Inflammatory macrophage treated with lipopolysaccharide for 4 hours (primary cell): ENCODE measurements at regions not wholly inside any gene's neighbourhood (a gene's known extent, or its start where the extent isn't known, plus 50 kb on each side); places are given as distances from the start of the nearest gene placed in this dataset.
"Not testable (repeated sequence)": the region's sequence is repeated elsewhere in the genome, so short reads cannot be mapped to it uniquely, and the experiment has no call there.

Source experiments
- DNase-seq: peaks from one replicate; pipeline ENCODE4 v3.0.0-alpha.2; 2020

DNA sequence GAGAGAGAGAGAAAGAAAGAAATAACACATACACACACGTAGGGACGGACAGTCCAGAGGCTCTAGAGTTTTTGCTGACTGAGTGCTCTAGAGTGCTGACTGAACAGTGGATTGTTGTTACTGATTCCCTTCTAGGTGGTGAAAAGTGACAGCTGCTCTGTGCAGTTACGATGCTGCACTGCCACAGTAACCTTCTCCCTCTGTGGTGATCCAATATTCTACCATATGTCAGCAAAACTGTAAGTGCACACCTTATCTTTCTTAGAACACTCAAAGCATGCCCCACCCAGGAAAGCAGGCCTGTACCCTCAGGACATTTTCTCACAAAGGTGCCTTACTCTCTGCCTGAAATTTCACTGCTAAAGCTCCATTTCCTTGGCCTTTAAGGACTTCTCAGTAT, 1023.5 kb downstream of the TYW1 start:
- DNase-seq, result no peak

GRCh38 chr7:68025369-68025768, 1028.7 kb downstream of the TYW1 start:
- no peak for DNase-seq

DNA sequence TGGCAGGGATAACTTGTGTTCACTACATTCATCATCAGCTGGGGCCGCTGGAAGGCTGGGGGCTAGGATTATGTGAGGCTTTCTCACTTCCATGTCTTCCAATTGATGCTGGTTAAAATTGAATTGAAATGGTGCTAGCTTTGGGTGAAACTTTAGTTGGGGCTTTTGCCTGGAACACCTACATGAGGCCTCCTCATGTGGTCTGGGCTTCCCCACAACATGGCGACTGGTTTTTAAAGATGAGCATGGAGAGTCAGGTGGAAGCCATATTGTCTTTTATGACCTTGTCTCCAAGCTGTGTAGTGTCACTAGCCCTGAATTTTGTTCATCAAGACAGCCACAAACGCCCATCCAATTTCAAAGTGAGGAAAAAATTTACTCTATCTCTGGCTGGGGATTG, 1033.9 kb downstream of the TYW1 start:
- DNase-seq, result no peak

DNA sequence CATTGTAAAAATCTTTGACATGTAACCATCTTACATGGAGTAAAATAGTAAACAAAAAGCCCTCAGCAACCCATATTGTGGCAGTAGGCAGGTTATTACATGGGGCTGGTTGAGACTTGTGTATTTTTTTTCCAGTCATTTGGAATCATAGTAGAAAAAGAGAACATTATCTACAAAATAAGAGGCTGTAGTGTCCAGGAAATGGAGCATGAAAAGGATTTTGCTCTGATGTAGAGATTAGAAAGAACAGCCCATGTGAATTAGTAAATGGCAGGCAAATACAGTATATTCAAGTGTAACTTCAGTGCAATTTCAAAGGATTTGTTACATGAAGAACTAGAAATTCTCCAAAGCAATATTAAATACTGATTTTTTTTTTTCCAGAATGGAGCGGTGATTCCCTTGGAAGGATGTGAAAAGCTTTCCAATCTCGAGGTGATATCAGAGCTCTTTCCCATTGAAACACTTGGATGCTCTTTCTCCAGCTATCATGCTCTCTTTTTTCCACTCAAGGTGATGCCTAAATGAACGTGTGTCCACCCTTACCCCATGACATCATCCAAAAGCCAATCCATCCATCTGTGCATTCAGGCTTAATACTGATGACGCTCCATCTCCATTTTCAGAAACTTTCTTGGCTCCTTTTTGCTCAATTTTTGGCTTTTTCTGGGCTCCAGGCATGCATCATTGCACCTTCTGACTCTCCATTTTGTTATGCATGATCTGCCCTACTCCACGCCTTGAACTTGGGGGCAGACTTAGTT, 1034.7 kb downstream of the TYW1 start:
- DNase-seq, result no peak

GRCh38 chr7:68038621-68039314, 1042.1 kb downstream of the TYW1 start:
- no peak for DNase-seq

DNA sequence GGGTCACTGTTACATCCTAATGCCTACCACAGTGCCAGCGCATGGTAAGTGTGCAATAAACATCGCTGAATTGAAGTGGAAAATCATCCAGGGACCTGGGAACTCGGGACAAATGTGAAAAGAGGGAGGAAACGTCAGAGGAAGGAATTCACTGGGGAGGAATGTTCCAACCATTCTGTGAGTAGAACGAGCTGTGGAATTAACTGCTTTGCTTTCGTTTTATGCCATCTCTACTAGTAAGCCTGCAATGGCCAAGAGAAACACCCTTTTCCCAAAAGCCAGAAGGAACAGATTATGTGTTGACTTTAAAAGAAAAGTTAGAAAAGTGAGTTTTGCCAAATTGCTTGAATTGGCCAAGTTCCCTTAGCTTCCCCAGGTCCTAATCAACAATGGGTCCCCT, 1044.9 kb downstream of the TYW1 start:
- no peak for DNase-seq

- no peak for DNase-seq
These were observed 1046.9 kb downstream of the TYW1 start for GRCh38 chr7:68043546-68043945.

GRCh38 chr7:68050627-68051026, 1054.0 kb downstream of the TYW1 start:
- DNase-seq, result no peak

GRCh38 chr7:68058014-68058413, 1061.4 kb downstream of the TYW1 start:
- DNase-seq, result no peak

GRCh38 chr7:68063171-68063570, 1066.5 kb downstream of the TYW1 start:
- DNase-seq, result no peak

DNA sequence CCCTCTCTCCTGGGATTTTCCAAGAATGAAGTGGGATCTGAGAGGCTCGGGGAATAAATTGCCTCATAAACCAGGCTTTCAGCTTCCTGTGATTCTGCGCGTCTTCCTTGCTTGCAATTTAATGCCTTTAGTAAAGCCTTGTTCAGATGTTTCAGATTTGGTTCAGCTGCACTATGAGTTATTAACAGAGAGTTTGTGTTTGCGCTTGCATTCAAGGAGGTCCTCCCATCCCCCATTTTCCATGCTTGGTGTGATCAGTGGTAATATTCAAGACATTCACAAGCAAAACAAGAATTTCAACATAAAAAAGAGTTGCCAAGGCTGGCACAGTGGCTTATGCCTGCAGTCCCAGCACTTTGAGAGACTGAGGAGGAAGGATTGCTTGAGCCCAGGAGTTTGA, 1068.9 kb downstream of the TYW1 start:
- DNase-seq, result no peak

DNA sequence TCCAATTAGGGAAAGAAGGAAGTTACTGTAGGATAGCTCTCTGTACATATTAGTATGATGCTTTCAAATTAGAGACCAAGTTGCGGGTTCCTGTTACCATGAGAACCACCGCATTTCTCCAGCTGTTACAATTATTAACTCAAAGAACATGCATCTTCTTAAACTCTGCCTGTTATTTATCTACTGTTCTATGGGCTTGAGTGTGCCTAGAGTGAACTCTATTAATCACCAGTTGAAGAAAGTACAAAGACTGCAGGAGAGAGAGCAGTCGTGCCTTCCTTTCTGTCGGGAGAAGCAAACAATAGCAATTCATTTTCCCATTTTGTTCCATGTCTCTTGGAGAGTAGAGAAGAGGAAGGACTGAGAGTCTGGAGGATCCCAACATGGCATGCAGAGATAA, 1071.2 kb downstream of the TYW1 start:
- DNase-seq, result no peak

DNA sequence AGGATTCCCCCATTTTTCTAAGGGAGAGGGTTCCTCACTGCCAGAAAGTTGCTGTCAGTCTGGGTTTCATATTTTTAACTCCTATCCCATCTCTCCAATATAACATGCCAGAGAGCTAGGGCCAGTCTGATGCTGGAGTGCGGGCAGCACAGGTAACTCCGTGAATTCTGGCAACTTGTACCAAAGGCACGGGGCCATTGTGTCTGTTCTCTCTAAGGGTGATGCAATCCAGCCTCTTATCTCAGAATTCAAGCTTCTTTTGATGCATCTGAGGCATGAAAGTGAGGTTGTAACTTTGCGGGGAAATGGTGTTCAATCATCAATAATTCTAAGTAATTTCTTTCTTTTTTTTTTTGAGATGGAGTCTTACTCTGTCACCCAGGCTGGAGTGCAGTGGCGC, 1074.4 kb downstream of the TYW1 start:
- no peak for DNase-seq

GRCh38 chr7:68073701-68074100, 1077.1 kb downstream of the TYW1 start:
- DNase-seq, result no peak

DNA sequence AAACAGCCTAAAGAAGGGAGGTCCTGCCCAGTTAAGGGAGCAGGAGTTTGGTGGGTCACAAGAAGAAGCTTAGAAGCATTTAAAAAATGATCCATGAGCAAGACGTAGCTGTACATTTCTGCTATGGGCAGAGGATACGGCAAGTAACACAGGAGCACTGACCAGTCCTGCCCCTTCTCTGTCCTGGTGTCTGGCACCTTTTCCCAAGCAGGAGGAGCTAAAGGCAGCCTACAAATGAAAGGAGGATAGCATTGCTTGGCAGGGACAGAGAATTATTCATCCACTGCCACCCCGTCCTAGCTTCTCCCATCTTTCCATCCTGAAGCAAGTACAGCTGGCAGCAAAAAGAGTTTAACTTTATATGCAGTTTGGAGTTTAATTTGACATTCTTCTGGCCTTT, 1077.6 kb downstream of the TYW1 start:
- no peak for DNase-seq

DNA sequence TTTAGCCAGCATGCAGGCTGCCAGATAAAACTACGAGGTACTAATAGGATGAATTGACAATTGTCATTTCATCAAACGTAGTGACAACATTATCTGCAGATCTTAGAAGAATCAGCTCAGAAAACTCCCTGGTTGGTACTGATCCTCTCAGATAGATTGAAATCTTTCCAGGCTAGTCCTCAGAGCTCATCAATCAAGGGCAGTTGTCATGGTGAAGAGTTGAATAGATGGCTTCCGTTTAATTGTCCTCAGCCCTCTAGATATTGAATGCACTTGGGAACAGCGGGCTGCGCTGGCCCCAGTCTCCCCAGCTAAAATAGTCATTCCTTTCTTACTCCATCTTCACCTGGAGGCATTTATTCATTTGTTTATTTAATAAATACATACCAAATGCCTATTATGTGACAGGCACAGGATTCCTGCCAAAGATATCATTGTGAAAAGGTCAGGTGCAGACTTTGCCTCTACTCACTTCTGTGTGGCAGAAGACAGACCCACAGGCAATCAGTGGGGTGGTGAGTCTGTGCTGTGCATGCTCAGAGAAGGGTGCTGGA, 1081.6 kb downstream of the TYW1 start:
- DNase-seq, result no peak

GRCh38 chr7:68082066-68082960, 1085.7 kb downstream of the TYW1 start:
- DNase-seq, result not testable (repeated sequence)

GRCh38 chr7:68082961-68083657, 1086.5 kb downstream of the TYW1 start:
- not testable (repeated sequence) for DNase-seq

- no peak for DNase-seq
These were observed 1090.8 kb downstream of the TYW1 start for GRCh38 chr7:68087401-68087800.

DNA sequence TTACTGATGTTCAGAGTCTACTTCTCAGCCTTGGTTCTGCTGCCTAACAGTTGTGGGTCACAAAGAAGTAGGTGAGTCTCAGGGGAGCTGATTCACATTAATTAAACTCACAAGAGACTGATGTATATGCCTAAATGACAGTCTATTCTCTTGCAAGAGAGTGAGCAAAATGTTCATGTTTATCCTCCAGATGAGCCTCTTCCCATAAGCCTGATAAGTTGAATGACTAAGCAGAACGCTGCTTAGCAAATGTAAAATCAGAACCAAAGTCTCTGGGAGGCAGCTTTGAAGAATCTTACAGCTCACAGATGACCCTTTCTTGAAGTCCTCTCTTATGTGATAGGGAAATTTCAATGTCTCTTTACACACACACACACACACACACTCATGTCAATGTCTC, 1092.2 kb downstream of the TYW1 start:
- DNase-seq, result no peak

- not testable (repeated sequence) for DNase-seq
These were observed 1093.6 kb downstream of the TYW1 start for GRCh38 chr7:68090256-68090655.

- no peak for DNase-seq
These were observed 1106.7 kb downstream of the TYW1 start for GRCh38 chr7:68103319-68103718.

GRCh38 chr7:68107261-68107660, 1110.6 kb downstream of the TYW1 start:
- no peak for DNase-seq
